GM23338 (cell line): ENCODE measurements at regions not wholly inside any gene's neighbourhood (a gene's known extent, or its start where the extent isn't known, plus 50 kb on each side); places are given as distances from the start of the nearest gene placed in this dataset.

ENCODE experiments used
- ATAC-seq: fragments of 200-7000 bp; cut with Tn5 transposase; 3 replicates; pipeline ENCODE4 v1.9.1; 2020
- DNase-seq: peaks from one replicate; pipeline ENCODE4 v3.0.0-alpha.2; 2015; ENCODE audit warnings: low spot score
- H2AFZ ChIP-seq: fragments of 200-600 bp; sonication (generic); 2 replicates; pipeline ENCODE4 v1.8.0; 2016; ENCODE audit warnings: antibody characterized with exemption, mild to moderate bottlenecking, moderate library complexity
- H3F3A ChIP-seq: fragments of 200-600 bp; sonication (generic); replicated peaks from 2 replicates; pipeline ENCODE4 v1.8.0; 2017; ENCODE audit warnings: antibody characterized with exemption, mixed run types, low read depth
- H3K27ac ChIP-seq: fragments of 200-600 bp; sonication (generic); 2 replicates; pipeline ENCODE4 v1.6.1; 2016; ENCODE audit warnings: low read depth
- H3K27me3 ChIP-seq: fragments of 200-600 bp; sonication (generic); 2 replicates; pipeline ENCODE4 v1.8.0; 2016; ENCODE audit warnings: mild to moderate bottlenecking, mixed run types, moderate library complexity; ENCODE audit not compliant: insufficient read depth
- H3K36me3 ChIP-seq: fragments of 200-600 bp; sonication (generic); 2 replicates; pipeline ENCODE4 v1.8.0; 2016; ENCODE audit warnings: mild to moderate bottlenecking; ENCODE audit not compliant: insufficient read depth
- H3K4me1 ChIP-seq: fragments of 200-600 bp; sonication (generic); 2 replicates; pipeline ENCODE4 v1.8.0; 2016; ENCODE audit warnings: mild to moderate bottlenecking, moderate library complexity; ENCODE audit not compliant: insufficient read depth
- H3K4me2 ChIP-seq: fragments of 200-600 bp; sonication (generic); 2 replicates; pipeline ENCODE4 v1.7.1; 2017; ENCODE audit warnings: mixed run types
- H3K4me3 ChIP-seq: fragments of 200-600 bp; sonication (generic); 2 replicates; pipeline ENCODE4 v1.6.1; 2016; ENCODE audit warnings: mixed run types
- H3K79me2 ChIP-seq: fragments of 200-600 bp; sonication (generic); replicated peaks from 2 replicates; pipeline ENCODE4 v1.8.0; 2017; ENCODE audit warnings: mild to moderate bottlenecking; ENCODE audit not compliant: insufficient read depth
- H3K9me2 ChIP-seq: fragments of 200-600 bp; sonication (generic); 2 replicates; pipeline ENCODE4 v1.8.0; 2017; ENCODE audit not compliant: insufficient read depth
- H4K20me1 ChIP-seq: fragments of 200-600 bp; sonication (generic); replicated peaks from 2 replicates; pipeline ENCODE4 v1.8.0; 2017; ENCODE audit warnings: mild to moderate bottlenecking; ENCODE audit not compliant: insufficient read depth
- H3K27ac Mint-ChIP-seq: 2 replicates; pipeline ENCODE4 v1.8.0; 2020; ENCODE audit warnings: inconsistent platforms, mild to moderate bottlenecking, moderate library complexity, mixed read lengths
- H3K27me3 Mint-ChIP-seq: 3 replicates; pipeline ENCODE4 v1.8.0; 2022; ENCODE audit warnings: low read depth, mild to moderate bottlenecking, moderate library complexity, mixed read lengths, inconsistent platforms; ENCODE audit not compliant: insufficient read depth, poor library complexity
- H3K36me3 Mint-ChIP-seq: 3 replicates; pipeline ENCODE4 v1.8.0; 2021; ENCODE audit warnings: low read depth, mild to moderate bottlenecking, inconsistent platforms, moderate library complexity, mixed read lengths
- H3K4me1 Mint-ChIP-seq: 3 replicates; pipeline ENCODE4 v1.8.0; 2020; ENCODE audit warnings: mild to moderate bottlenecking, inconsistent platforms, mixed read lengths
- H3K4me3 Mint-ChIP-seq: 3 replicates; pipeline ENCODE4 v1.8.0; 2021; ENCODE audit warnings: moderate library complexity, mild to moderate bottlenecking, inconsistent platforms, mixed read lengths
- H3K9me3 Mint-ChIP-seq: 3 replicates; pipeline ENCODE4 v1.8.0; 2020; ENCODE audit warnings: moderate library complexity, mild to moderate bottlenecking, inconsistent platforms, mixed read lengths
- CREB1 ChIP-seq: fragments of 250-450 bp; sonication (Bioruptor Pico); IDR thresholded peaks from 2 replicates; pipeline ENCODE4 v1.5.0; 2020; ENCODE audit warnings: low read depth, mild to moderate bottlenecking, moderate library complexity
- EZH2 ChIP-seq: fragments of 200-600 bp; sonication (generic); IDR thresholded peaks from one replicate; pipeline ENCODE4 v1.8.0; 2017; ENCODE audit warnings: antibody characterized with exemption, mild to moderate bottlenecking, low read depth; ENCODE audit not compliant: unreplicated experiment
- EZH2phosphoT487 ChIP-seq: fragments of 200-600 bp; sonication (generic); IDR thresholded peaks from one replicate; pipeline ENCODE4 v1.8.1; 2018; ENCODE audit warnings: antibody characterized with exemption; ENCODE audit not compliant: unreplicated experiment
- JUNB ChIP-seq: IDR thresholded peaks from one replicate; pipeline ENCODE4 v1.6.1; 2016; ENCODE audit warnings: antibody characterized with exemption; ENCODE audit not compliant: unreplicated experiment
- NANOG ChIP-seq: IDR thresholded peaks from 2 replicates; pipeline ENCODE4 v1.6.1; 2016; ENCODE audit warnings: antibody characterized with exemption, borderline replicate concordance
- POLR2AphosphoS5 ChIP-seq: IDR thresholded peaks from 2 replicates; pipeline ENCODE4 v1.6.1; 2016; ENCODE audit warnings: antibody characterized with exemption, low read depth
- STAT1 ChIP-seq: IDR thresholded peaks from one replicate; pipeline ENCODE4 v1.6.1; 2016; ENCODE audit warnings: antibody characterized with exemption; ENCODE audit not compliant: unreplicated experiment
- ZNF114 ChIP-seq: fragments of 250-450 bp; sonication (Bioruptor Pico); IDR thresholded peaks from 2 replicates; pipeline ENCODE4 v1.5.0; 2020; ENCODE audit warnings: mild to moderate bottlenecking, moderate library complexity
- ZNF331 ChIP-seq: fragments of 250-450 bp; sonication (Bioruptor Pico); IDR thresholded peaks from 2 replicates; pipeline ENCODE4 v1.5.0; 2020; ENCODE audit warnings: low read depth, mild to moderate bottlenecking, moderate library complexity
- TF ChIP-seq, protein P1 (sequence below): IDR thresholded peaks from 2 replicates; pipeline ENCODE4 v1.6.1; 2016; ENCODE audit warnings: antibody characterized with exemption
- TF ChIP-seq, protein P2 (sequence below), 2 experiments: fragments of 200-600 bp in 1 of 2; sonication (generic) in 1 of 2; conservative IDR thresholded peaks; 2 replicates each; pipeline versions ENCODE4 v1.5.1 to v1.6.1; 2016 to 2017; ENCODE audit warnings: antibody characterized with exemption in 2 of 2, low read depth in 2 of 2, mild to moderate bottlenecking in 2 of 2, moderate library complexity in 1 of 2
- TF ChIP-seq, protein P3 (sequence below): IDR thresholded peaks from one replicate; pipeline ENCODE4 v1.6.1; 2018; ENCODE audit warnings: antibody characterized with exemption; ENCODE audit not compliant: unreplicated experiment
- TF ChIP-seq, protein P4 (sequence below): fragments of 250-450 bp; sonication (Bioruptor Pico); IDR thresholded peaks from 2 replicates; pipeline ENCODE4 v1.5.0; 2020; ENCODE audit warnings: mild to moderate bottlenecking, moderate library complexity

DNA sequence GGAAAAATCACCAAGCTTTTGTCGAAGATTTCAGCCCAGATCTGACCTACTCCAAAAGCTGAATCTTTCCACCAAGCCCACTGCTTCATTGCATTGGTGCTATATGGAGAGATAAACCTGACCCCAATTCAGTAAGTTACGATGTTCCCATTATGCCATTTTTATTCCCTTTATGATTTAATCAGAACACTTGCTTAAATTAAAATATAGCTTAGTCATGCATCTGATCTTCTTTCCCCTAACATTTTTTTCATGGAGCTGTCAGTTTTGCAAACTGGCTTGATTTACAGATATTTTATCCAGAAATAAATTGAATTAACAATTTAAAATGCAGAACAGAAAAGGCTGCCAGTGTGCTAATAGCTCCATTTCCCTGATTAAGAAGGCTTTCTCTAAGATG, 503.5 kb upstream of the C1orf87 start:
- H3K27ac ChIP-seq = no peak overlapping the region
- H4K20me1 ChIP-seq = no peaks in the 10 kb centered on the region
- Mint-ChIP-seq H3K27me3 (no peaks in the 10 kb centered on the region), H3K4me1 (peaks cover 16% of the 10 kb centered on the region; the same call in 2 of the 3 replicates), H3K9me3 (no peaks in the 10 kb centered on the region), H3K27ac (no peak overlapping the region), H3K4me3 (no peak overlapping the region), H3K36me3 (no peaks in the 10 kb centered on the region)
- H3K4me3 ChIP-seq = no peak overlapping the region
- ATAC-seq (no peak), DNase-seq (no peak)
- no peaks in the 10 kb centered on the region for H3K9me2 ChIP-seq
- H3K27me3 ChIP-seq = no peaks in the 10 kb centered on the region
- no peak overlapping the region for H2AFZ ChIP-seq
- H3K79me2 ChIP-seq = no peaks in the 10 kb centered on the region
- TF ChIP-seq ZNF331 (no peak), CREB1 (no peak), STAT1 (no peak), NANOG (no peak), EZH2 (no peak), ZNF114 (CRISPR knock-in tag) (no peak), POLR2AphosphoS5 (no peak), EZH2phosphoT487 (no peak), JUNB (no peak)
- TF ChIP-seq, protein P1, sequence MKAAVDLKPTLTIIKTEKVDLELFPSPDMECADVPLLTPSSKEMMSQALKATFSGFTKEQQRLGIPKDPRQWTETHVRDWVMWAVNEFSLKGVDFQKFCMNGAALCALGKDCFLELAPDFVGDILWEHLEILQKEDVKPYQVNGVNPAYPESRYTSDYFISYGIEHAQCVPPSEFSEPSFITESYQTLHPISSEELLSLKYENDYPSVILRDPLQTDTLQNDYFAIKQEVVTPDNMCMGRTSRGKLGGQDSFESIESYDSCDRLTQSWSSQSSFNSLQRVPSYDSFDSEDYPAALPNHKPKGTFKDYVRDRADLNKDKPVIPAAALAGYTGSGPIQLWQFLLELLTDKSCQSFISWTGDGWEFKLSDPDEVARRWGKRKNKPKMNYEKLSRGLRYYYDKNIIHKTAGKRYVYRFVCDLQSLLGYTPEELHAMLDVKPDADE = no peak
- TF ChIP-seq, protein P2, sequence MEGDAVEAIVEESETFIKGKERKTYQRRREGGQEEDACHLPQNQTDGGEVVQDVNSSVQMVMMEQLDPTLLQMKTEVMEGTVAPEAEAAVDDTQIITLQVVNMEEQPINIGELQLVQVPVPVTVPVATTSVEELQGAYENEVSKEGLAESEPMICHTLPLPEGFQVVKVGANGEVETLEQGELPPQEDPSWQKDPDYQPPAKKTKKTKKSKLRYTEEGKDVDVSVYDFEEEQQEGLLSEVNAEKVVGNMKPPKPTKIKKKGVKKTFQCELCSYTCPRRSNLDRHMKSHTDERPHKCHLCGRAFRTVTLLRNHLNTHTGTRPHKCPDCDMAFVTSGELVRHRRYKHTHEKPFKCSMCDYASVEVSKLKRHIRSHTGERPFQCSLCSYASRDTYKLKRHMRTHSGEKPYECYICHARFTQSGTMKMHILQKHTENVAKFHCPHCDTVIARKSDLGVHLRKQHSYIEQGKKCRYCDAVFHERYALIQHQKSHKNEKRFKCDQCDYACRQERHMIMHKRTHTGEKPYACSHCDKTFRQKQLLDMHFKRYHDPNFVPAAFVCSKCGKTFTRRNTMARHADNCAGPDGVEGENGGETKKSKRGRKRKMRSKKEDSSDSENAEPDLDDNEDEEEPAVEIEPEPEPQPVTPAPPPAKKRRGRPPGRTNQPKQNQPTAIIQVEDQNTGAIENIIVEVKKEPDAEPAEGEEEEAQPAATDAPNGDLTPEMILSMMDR (conservative IDR thresholded peaks at IDR 0.05; ENCODE audit: low read depth in 2 of 2) = no peak
- TF ChIP-seq, protein P3, sequence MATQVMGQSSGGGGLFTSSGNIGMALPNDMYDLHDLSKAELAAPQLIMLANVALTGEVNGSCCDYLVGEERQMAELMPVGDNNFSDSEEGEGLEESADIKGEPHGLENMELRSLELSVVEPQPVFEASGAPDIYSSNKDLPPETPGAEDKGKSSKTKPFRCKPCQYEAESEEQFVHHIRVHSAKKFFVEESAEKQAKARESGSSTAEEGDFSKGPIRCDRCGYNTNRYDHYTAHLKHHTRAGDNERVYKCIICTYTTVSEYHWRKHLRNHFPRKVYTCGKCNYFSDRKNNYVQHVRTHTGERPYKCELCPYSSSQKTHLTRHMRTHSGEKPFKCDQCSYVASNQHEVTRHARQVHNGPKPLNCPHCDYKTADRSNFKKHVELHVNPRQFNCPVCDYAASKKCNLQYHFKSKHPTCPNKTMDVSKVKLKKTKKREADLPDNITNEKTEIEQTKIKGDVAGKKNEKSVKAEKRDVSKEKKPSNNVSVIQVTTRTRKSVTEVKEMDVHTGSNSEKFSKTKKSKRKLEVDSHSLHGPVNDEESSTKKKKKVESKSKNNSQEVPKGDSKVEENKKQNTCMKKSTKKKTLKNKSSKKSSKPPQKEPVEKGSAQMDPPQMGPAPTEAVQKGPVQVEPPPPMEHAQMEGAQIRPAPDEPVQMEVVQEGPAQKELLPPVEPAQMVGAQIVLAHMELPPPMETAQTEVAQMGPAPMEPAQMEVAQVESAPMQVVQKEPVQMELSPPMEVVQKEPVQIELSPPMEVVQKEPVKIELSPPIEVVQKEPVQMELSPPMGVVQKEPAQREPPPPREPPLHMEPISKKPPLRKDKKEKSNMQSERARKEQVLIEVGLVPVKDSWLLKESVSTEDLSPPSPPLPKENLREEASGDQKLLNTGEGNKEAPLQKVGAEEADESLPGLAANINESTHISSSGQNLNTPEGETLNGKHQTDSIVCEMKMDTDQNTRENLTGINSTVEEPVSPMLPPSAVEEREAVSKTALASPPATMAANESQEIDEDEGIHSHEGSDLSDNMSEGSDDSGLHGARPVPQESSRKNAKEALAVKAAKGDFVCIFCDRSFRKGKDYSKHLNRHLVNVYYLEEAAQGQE = no peak
- TF ChIP-seq, protein P4, sequence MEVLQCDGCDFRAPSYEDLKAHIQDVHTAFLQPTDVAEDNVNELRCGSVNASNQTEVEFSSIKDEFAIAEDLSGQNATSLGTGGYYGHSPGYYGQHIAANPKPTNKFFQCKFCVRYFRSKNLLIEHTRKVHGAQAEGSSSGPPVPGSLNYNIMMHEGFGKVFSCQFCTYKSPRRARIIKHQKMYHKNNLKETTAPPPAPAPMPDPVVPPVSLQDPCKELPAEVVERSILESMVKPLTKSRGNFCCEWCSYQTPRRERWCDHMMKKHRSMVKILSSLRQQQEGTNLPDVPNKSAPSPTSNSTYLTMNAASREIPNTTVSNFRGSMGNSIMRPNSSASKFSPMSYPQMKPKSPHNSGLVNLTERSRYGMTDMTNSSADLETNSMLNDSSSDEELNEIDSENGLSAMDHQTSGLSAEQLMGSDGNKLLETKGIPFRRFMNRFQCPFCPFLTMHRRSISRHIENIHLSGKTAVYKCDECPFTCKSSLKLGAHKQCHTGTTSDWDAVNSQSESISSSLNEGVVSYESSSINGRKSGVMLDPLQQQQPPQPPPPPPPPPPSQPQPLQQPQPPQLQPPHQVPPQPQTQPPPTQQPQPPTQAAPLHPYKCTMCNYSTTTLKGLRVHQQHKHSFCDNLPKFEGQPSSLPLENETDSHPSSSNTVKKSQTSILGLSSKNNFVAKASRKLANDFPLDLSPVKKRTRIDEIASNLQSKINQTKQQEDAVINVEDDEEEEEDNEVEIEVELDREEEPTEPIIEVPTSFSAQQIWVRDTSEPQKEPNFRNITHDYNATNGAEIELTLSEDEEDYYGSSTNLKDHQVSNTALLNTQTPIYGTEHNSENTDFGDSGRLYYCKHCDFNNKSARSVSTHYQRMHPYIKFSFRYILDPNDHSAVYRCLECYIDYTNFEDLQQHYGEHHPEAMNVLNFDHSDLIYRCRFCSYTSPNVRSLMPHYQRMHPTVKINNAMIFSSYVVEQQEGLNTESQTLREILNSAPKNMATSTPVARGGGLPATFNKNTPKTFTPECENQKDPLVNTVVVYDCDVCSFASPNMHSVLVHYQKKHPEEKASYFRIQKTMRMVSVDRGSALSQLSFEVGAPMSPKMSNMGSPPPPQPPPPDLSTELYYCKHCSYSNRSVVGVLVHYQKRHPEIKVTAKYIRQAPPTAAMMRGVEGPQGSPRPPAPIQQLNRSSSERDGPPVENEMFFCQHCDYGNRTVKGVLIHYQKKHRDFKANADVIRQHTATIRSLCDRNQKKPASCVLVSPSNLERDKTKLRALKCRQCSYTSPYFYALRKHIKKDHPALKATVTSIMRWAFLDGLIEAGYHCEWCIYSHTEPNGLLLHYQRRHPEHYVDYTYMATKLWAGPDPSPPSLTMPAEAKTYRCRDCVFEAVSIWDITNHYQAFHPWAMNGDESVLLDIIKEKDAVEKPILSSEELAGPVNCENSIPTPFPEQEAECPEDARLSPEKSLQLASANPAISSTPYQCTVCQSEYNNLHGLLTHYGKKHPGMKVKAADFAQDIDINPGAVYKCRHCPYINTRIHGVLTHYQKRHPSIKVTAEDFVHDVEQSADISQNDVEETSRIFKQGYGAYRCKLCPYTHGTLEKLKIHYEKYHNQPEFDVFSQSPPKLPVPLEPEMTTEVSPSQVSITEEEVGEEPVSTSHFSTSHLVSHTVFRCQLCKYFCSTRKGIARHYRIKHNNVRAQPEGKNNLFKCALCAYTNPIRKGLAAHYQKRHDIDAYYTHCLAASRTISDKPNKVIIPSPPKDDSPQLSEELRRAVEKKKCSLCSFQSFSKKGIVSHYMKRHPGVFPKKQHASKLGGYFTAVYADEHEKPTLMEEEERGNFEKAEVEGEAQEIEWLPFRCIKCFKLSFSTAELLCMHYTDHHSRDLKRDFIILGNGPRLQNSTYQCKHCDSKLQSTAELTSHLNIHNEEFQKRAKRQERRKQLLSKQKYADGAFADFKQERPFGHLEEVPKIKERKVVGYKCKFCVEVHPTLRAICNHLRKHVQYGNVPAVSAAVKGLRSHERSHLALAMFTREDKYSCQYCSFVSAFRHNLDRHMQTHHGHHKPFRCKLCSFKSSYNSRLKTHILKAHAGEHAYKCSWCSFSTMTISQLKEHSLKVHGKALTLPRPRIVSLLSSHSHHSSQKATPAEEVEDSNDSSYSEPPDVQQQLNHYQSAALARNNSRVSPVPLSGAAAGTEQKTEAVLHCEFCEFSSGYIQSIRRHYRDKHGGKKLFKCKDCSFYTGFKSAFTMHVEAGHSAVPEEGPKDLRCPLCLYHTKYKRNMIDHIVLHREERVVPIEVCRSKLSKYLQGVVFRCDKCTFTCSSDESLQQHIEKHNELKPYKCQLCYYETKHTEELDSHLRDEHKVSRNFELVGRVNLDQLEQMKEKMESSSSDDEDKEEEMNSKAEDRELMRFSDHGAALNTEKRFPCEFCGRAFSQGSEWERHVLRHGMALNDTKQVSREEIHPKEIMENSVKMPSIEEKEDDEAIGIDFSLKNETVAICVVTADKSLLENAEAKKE (CRISPR knock-in tag) = no peak
- H3K36me3 ChIP-seq = no peaks in the 10 kb centered on the region
- peaks cover 7% of the 10 kb centered on the region; the same call in 1 of the 2 replicates for H3K4me1 ChIP-seq
- H3F3A ChIP-seq = no peaks in the 10 kb centered on the region
- H3K4me2 ChIP-seq = no peak overlapping the region
